ENCODE measurements at regions not wholly inside any gene's neighbourhood (a gene's known extent, or its start where the extent isn't known, plus 50 kb on each side); places are given as distances from the start of the nearest gene placed in this dataset.

GRCh38 chr15:72840114-72840513, 56.6 kb upstream of the ADPGK start:
- Mint-ChIP-seq H3K27me3 (ENCODE audit: low read depth in 3 of 3) (peaks cover 9 to 21% (median 13%) of the 10 kb centered on the region in 3 donors), H3K36me3 (no peaks in the 10 kb centered on the region), H3K4me1 (peaks cover 11% of the 10 kb centered on the region), H3K27ac (no peak overlapping the region), H3K9me3 (peaks cover 0 to 7% (median 3%) of the 10 kb centered on the region in 7 donors), H3K4me3 (no peak overlapping the region)
- no peak for DNase-seq
- H3K36me3 ChIP-seq (replicated peaks in 1 of 2; ENCODE audit: control insufficient read depth in 1 of 2, insufficient read depth in 2 of 2, low read length in 2 of 2): no peaks in the 10 kb centered on the region
- H3K4me2 ChIP-seq (replicated peaks; ENCODE audit: extremely low read depth, low read length, poor library complexity, severe bottlenecking): no peak overlapping the region
- peaks cover 2 to 6% of the 10 kb centered on the region in 2 donors for H3K27me3 ChIP-seq (ENCODE audit: control insufficient read depth in 2 of 2, insufficient read depth in 2 of 2, low read length in 2 of 2)
- H3K9ac ChIP-seq (ENCODE audit: insufficient read depth, low read length, poor library complexity, severe bottlenecking): no peak overlapping the region
- H3K4me1 ChIP-seq (ENCODE audit: control insufficient read depth in 1 of 2, insufficient read depth in 2 of 2, low read length in 2 of 2): peaks cover 9 to 10% of the 10 kb centered on the region in 2 donors
- H3K27ac ChIP-seq (ENCODE audit: low read depth in 1 of 2, low read length in 2 of 2): no peak overlapping the region
- no peaks in the 10 kb centered on the region for H3K79me2 ChIP-seq (ENCODE audit: insufficient read depth, low read length)
- no peaks in the 10 kb centered on the region for H3K9me3 ChIP-seq (replicated peaks in 1 of 2; ENCODE audit: control insufficient read depth in 1 of 2, insufficient read depth in 1 of 2, low read length in 2 of 2)
- H3K4me3 ChIP-seq (replicated peaks in 1 of 3; ENCODE audit: low read depth in 2 of 3, low read length in 3 of 3): no peak overlapping the region
- TF ChIP-seq, protein P1, sequence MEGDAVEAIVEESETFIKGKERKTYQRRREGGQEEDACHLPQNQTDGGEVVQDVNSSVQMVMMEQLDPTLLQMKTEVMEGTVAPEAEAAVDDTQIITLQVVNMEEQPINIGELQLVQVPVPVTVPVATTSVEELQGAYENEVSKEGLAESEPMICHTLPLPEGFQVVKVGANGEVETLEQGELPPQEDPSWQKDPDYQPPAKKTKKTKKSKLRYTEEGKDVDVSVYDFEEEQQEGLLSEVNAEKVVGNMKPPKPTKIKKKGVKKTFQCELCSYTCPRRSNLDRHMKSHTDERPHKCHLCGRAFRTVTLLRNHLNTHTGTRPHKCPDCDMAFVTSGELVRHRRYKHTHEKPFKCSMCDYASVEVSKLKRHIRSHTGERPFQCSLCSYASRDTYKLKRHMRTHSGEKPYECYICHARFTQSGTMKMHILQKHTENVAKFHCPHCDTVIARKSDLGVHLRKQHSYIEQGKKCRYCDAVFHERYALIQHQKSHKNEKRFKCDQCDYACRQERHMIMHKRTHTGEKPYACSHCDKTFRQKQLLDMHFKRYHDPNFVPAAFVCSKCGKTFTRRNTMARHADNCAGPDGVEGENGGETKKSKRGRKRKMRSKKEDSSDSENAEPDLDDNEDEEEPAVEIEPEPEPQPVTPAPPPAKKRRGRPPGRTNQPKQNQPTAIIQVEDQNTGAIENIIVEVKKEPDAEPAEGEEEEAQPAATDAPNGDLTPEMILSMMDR (IDR thresholded peaks at IDR 0.05): no peak
- intact Hi-C loops (cut with micrococcal nuclease): no loop called here
- no peaks in the 10 kb centered on the region for H4K20me1 ChIP-seq (ENCODE audit: insufficient read depth, low read length)
- H2AFZ ChIP-seq (ENCODE audit: insufficient read depth, low read depth, low read length, poor library complexity, severe bottlenecking): no peak overlapping the region
- 100% methylated on average over 1 of the region's 7 CpGs for WGBS (ENCODE audit: insufficient coverage)

- Mint-ChIP-seq H3K27ac (no peak overlapping the region), H3K4me3 (peak overlapping the region in 1 of 2 donors; percentile 15), H3K36me3 (no peaks in the 10 kb centered on the region), H3K27me3 (ENCODE audit: low read depth in 3 of 3) (peaks cover 3 to 11% (median 8%) of the 10 kb centered on the region in 3 donors), H3K9me3 (peaks cover 0 to 3% (median 1%) of the 10 kb centered on the region in 7 donors), H3K4me1 (peaks cover 11% of the 10 kb centered on the region)
- Histone ChIP-seq H3K27me3 (ENCODE audit: control insufficient read depth in 2 of 2, insufficient read depth in 2 of 2, low read length in 2 of 2) (peaks cover 2 to 3% of the 10 kb centered on the region in 2 donors), H3K36me3 (replicated peaks in 1 of 2; ENCODE audit: control insufficient read depth in 1 of 2, insufficient read depth in 2 of 2, low read length in 2 of 2) (no peaks in the 10 kb centered on the region), H3K79me2 (ENCODE audit: insufficient read depth, low read length) (no peaks in the 10 kb centered on the region), H2AFZ (ENCODE audit: insufficient read depth, low read depth, low read length, poor library complexity, severe bottlenecking) (peak overlapping the region; percentile 48), H4K20me1 (ENCODE audit: insufficient read depth, low read length) (no peaks in the 10 kb centered on the region), H3K27ac (ENCODE audit: low read depth in 1 of 2, low read length in 2 of 2) (peak overlapping the region in 1 of 2 donors; percentile 10), H3K4me3 (replicated peaks in 1 of 3; ENCODE audit: low read depth in 2 of 3, low read length in 3 of 3) (peak overlapping the region in 2 of 3 experiments; percentile 16 to 25), H3K9ac (ENCODE audit: insufficient read depth, low read length, poor library complexity, severe bottlenecking) (no peak overlapping the region), H3K9me3 (replicated peaks in 1 of 2; ENCODE audit: control insufficient read depth in 1 of 2, insufficient read depth in 1 of 2, low read length in 2 of 2) (no peaks in the 10 kb centered on the region), H3K4me2 (replicated peaks; ENCODE audit: extremely low read depth, low read length, poor library complexity, severe bottlenecking) (peak overlapping the region; percentile 45), H3K4me1 (ENCODE audit: control insufficient read depth in 1 of 2, insufficient read depth in 2 of 2, low read length in 2 of 2) (peaks cover 9 to 10% of the 10 kb centered on the region in 2 donors)
- 3% methylated on average over 3 of the region's 5 CpGs for WGBS (ENCODE audit: insufficient coverage)
- intact Hi-C loops (cut with micrococcal nuclease): no loop called here
- DNase-seq: peak; percentile 5 to 14 (median 12)
- TF ChIP-seq, protein P1 (IDR thresholded peaks at IDR 0.05): no peak
Observed at GRCh38 chr15:72838311-72838731, 54.8 kb upstream of the ADPGK start.
